GM10266 (cell line): ENCODE measurements at regions not wholly inside any gene's neighbourhood (a gene's known extent, or its start where the extent isn't known, plus 50 kb on each side); places are given as distances from the start of the nearest gene placed in this dataset.

ENCODE experiments used
- DNase-seq: peaks from one replicate; pipeline ENCODE4 v3.0.0; 2012; ENCODE audit errors: extremely low spot score
- CTCF ChIP-seq: IDR thresholded peaks from 2 replicates; pipeline ENCODE4 v1.5.1; 2012; ENCODE audit warnings: mild to moderate bottlenecking, low read depth; ENCODE audit not compliant: control insufficient read depth, insufficient read depth; ENCODE audit errors: missing control alignments

DNA sequence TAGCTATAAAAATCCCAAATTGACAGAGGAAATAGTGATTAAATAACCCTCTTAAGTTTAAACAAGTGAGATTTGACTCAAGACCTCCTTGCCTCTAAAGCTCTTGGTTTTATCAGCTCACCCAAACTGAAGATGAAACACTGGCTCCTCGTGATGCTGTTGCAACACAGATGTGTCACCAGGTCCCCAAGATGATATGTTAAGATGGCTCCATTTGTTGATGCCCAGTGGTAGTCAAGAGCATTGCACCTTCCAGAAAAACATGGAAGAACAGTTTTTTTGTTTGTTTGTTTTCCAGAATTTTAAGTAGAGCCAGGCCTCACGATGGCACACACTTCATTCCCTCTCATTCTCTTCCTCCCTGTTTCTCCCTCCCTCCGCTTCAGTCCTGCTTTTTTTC lies 399.8 kb downstream of the TXNL1 start:
- no peak for DNase-seq
- no peak for TF ChIP-seq CTCF

- no peak for TF ChIP-seq CTCF
- DNase-seq: no peak
Observed at GRCh38 chr18:56235481-56236013, 402.8 kb downstream of the TXNL1 start.

DNA sequence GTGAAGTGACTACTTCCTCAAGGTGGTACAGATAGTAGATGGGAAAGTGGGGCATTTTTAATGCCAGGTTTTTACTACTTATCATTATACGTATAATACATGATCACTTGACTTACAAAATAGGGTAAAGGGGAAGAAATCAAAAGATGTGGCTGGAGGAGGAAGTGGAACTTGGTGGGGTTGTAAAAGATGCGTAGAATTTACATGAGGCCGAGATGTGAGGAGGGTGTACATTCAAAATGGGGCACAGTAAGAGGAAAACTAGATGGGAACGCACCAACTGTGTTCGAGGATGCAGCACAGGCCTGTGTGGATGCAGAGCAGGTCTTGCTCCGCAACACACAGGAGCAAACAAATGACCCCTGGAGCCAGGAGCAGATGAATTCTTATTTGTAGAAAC lies 403.3 kb downstream of the TXNL1 start:
- DNase-seq: no peak
- TF ChIP-seq CTCF: no peak

DNA sequence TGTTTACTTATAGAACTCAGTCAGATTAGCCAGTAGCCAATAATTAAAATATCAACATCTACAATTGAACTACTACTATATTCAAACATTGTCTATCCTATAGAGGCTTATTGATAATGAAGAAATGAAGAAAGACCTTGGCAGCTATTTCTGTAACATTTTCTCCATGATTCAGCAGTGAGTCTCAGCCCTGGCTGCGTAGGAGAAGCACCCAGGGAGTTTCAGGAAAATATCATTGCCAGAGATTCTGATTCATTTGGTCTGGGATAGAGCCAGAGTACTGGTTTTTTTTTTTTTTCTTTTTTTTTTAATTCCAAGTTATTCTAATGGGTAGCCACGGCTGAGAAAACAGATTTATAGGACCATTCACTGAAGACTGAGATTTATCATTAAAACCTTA lies 404.8 kb downstream of the TXNL1 start:
- DNase-seq: no peak
- no peak for TF ChIP-seq CTCF

- no peak for TF ChIP-seq CTCF
- DNase-seq: no peak
Observed at GRCh38 chr18:56226025-56226424, 412.4 kb downstream of the TXNL1 start.

DNA sequence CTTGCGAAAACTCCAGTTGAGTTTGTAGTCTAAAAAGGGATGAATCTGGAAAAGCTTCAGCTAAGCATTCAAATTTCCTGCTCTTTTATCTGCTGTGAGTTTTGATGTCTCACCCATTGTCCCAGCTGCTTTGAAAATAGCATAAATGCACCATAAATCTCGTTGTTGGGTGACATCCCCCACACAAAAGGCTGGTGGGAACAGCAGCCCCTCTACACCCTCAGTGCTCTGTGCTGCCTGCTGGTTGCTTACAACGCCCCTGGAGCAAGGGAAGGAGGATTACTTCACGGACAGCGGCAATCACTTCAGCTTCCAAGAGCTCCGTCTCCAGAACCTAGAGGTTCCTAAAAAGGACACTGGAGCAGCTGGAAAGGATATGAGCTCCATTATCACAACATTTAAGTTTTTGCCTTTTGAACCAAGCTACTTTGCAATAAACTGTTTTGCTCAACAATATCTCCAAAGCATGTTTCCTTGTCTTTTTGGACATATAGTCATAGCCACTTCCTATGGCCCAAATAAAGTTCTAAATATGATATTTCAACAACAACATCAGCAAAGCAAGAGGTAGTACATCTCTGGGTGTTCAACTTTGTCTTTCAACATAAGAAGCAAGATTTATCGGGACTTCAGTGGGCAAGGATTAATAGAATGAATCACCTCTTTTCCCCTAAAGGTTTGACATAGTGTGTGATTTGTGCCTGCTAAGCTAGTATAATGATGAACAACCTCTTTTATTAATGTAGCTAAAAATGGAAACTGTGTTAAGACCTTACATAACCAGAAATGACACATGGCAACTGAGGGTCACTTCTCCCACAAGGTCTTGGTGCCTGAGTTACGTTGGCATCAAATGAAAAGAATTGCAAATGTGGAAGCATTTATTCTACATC lies 413.5 kb downstream of the TXNL1 start:
- DNase-seq: no peak
- TF ChIP-seq CTCF: no peak
